ENCODE measurements at regions not wholly inside any gene's neighbourhood (a gene's known extent, or its start where the extent isn't known, plus 50 kb on each side); places are given as distances from the start of the nearest gene placed in this dataset.
"Not testable (repeated sequence)": the region's sequence is repeated elsewhere in the genome, so short reads cannot be mapped to it uniquely, and the experiment has no call there.

GRCh38 chr14:35947983-35948382 lies 121.8 kb downstream of the BRMS1L start:
- TF ChIP-seq EZH2 (IDR thresholded peaks at IDR 0.05; ENCODE audit: borderline replicate concordance, low read depth, low read length, severe bottlenecking); CTCF (IDR thresholded peaks at IDR 0.05; ENCODE audit: borderline replicate concordance, extremely low read depth, low read length, poor library complexity, severe bottlenecking): not testable (repeated sequence)
